Renal pelvis (tissue), 1 donor: ENCODE measurements at regions not wholly inside any gene's neighbourhood (a gene's known extent, or its start where the extent isn't known, plus 50 kb on each side); places are given as distances from the start of the nearest gene placed in this dataset.

ENCODE experiments used
- DNase-seq: peaks from one replicate; pipeline ENCODE4 v3.0.0-alpha.2; 2013

DNA sequence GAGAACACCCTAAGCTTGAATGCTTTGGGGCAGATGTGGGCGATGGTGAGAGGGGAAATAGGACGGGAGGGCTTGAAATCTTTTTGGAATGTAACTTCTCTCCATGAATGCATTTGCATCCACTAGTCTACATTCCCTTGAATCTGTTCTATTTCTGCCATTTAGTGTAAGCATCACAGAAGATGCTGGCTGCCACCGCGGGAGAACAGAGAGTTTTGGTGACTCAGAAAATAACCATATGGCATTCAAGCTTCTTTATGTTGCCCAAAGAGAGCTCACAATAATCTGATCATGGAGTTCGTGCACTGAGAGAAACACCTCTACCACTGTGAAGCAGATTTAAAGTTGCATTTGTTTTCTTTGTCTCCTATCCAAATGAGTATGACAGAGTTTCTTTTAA, 52.6 kb upstream of the OTX2 start:
- no peak for DNase-seq

DNA sequence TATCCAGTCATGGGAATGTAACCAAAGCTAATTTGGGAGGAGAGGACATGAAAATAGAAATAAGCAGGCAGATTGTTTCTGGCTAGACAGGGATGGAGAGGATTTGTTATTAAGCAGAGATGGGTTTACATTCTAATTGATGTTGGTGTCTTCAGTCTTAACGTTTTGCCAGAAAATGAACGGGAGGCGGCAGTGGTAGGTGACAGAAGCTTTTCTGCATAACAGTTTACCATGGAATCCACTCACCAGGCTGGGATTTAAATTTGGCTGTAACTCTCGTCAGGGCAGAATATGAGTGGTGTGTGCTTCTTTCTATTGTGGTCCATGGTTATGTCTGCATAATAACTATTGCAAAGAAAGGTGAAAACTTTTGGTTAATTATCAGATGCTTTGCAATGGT, 50.2 kb upstream of the OTX2 start:
- DNase-seq, result no peak
